MCF 10A (cell line): ENCODE measurements at regions not wholly inside any gene's neighbourhood (a gene's known extent, or its start where the extent isn't known, plus 50 kb on each side); places are given as distances from the start of the nearest gene placed in this dataset.

Source experiments
- BruUV-seq: library from RNA; stranded (reverse); fragments of 400-500 nt; replicated peaks from 2 replicates; lab custom pipeline; 2021; lab: Mats Ljungman, UMichigan
- CTCF ChIA-PET: fragments of 300-600 bp; sonication (Branson Sonifier 250); formaldehyde crosslinking; extraction: SDS; loops from one replicate; lab custom pipeline; 2021; ENCODE audit warnings: antibody characterized with exemption, inconsistent platforms; lab: Yijun Ruan, JAX
- POLR2A ChIA-PET: fragments of 300-600, 350-650 bp; sonication (Branson Sonifier 250); formaldehyde crosslinking; extraction: SDS; loops from one replicate; lab custom pipeline; 2020; ENCODE audit warnings: antibody characterized with exemption, inconsistent platforms; lab: Yijun Ruan, JAX
- DNase-seq: peaks from one replicate; pipeline ENCODE4 v3.0.0-alpha.2; 2018; ENCODE audit not compliant: unreplicated experiment
- H3K27ac Mint-ChIP-seq: one replicate; pipeline ENCODE4 v1.8.0; 2022; ENCODE audit warnings: mild to moderate bottlenecking, low read depth, mixed read lengths; ENCODE audit not compliant: unreplicated experiment
- H3K27me3 Mint-ChIP-seq: one replicate; pipeline ENCODE4 v1.8.0; 2022; ENCODE audit warnings: mixed read lengths; ENCODE audit not compliant: insufficient read depth, unreplicated experiment
- H3K36me3 Mint-ChIP-seq: one replicate; pipeline ENCODE4 v1.8.0; 2022; ENCODE audit warnings: mild to moderate bottlenecking, moderate library complexity, mixed read lengths; ENCODE audit not compliant: insufficient read depth, unreplicated experiment
- H3K4me1 Mint-ChIP-seq: one replicate; pipeline ENCODE4 v1.8.0; 2022; ENCODE audit warnings: mixed read lengths; ENCODE audit not compliant: insufficient read depth, unreplicated experiment
- H3K4me3 Mint-ChIP-seq: one replicate; pipeline ENCODE4 v1.8.0; 2022; ENCODE audit warnings: mild to moderate bottlenecking, moderate library complexity, mixed read lengths; ENCODE audit not compliant: unreplicated experiment
- H3K9me3 Mint-ChIP-seq: one replicate; pipeline ENCODE4 v1.8.0; 2022; ENCODE audit warnings: mixed read lengths; ENCODE audit not compliant: unreplicated experiment
- intact Hi-C: fragments of 100-400 bp; cut with micrococcal nuclease; formaldehyde crosslinking; loops from 2 replicates; pipeline ENCODE4 v1.14.1; 2022
- TF ChIP-seq, protein P1 (sequence below): fragments of 200-600 bp; IDR thresholded peaks from one replicate; pipeline ENCODE4 v1.8.0; 2022; ENCODE audit warnings: antibody characterized with exemption, mild to moderate bottlenecking; ENCODE audit not compliant: unreplicated experiment

GRCh38 chr12:32048791-32049190, 57.9 kb upstream of the BICD1 start:
- Mint-ChIP-seq H3K36me3 (no peaks in the 10 kb centered on the region), H3K4me1 (peaks cover 7% of the 10 kb centered on the region), H3K27ac (no peak overlapping the region), H3K27me3 (no peaks in the 10 kb centered on the region), H3K9me3 (peaks cover 7% of the 10 kb centered on the region), H3K4me3 (no peak overlapping the region)
- no TSS peak for BruUV-seq
- ChIA-PET CTCF (interaction anchor here (0.5 to 2.1 kb wide), 2 partner anchors 9 to 12 kb away, joined by 3 to 8 read pairs; no protein-coding TSS in a partner anchor), POLR2A (no interaction called here)
- TF ChIP-seq, protein P1, sequence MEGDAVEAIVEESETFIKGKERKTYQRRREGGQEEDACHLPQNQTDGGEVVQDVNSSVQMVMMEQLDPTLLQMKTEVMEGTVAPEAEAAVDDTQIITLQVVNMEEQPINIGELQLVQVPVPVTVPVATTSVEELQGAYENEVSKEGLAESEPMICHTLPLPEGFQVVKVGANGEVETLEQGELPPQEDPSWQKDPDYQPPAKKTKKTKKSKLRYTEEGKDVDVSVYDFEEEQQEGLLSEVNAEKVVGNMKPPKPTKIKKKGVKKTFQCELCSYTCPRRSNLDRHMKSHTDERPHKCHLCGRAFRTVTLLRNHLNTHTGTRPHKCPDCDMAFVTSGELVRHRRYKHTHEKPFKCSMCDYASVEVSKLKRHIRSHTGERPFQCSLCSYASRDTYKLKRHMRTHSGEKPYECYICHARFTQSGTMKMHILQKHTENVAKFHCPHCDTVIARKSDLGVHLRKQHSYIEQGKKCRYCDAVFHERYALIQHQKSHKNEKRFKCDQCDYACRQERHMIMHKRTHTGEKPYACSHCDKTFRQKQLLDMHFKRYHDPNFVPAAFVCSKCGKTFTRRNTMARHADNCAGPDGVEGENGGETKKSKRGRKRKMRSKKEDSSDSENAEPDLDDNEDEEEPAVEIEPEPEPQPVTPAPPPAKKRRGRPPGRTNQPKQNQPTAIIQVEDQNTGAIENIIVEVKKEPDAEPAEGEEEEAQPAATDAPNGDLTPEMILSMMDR: no peak
- intact Hi-C loops: no loop called here
- DNase-seq: no peak

GRCh38 chr12:32049956-32050355, 56.7 kb upstream of the BICD1 start:
- CTCF ChIA-PET: interaction anchor here (1.0 to 2.1 kb wide), 3 partner anchors 11 to 272 kb away, joined by 4 to 8 read pairs (median 7); no protein-coding TSS in a partner anchor
- BruUV-seq: no TSS peak
- POLR2A ChIA-PET: interaction anchor here (1.1 kb wide), 1 partner anchor 10 kb away, joined by 5 read pairs; no protein-coding TSS in a partner anchor
- intact Hi-C loops: loop anchor here (2.0 to 10.0 kb wide), 2 partner anchors 91 to 395 kb away; partner anchors contain the start of genes ETFBKMT and RESF1
- H3K27me3 Mint-ChIP-seq: no peaks in the 10 kb centered on the region
- H3K4me3 Mint-ChIP-seq: no peak overlapping the region
- no peak for DNase-seq
- H3K4me1 Mint-ChIP-seq: peaks cover 7% of the 10 kb centered on the region
- no peak overlapping the region for H3K27ac Mint-ChIP-seq
- TF ChIP-seq, protein P1: no peak
- peaks cover 6% of the 10 kb centered on the region for H3K9me3 Mint-ChIP-seq
- H3K36me3 Mint-ChIP-seq: no peaks in the 10 kb centered on the region

DNA sequence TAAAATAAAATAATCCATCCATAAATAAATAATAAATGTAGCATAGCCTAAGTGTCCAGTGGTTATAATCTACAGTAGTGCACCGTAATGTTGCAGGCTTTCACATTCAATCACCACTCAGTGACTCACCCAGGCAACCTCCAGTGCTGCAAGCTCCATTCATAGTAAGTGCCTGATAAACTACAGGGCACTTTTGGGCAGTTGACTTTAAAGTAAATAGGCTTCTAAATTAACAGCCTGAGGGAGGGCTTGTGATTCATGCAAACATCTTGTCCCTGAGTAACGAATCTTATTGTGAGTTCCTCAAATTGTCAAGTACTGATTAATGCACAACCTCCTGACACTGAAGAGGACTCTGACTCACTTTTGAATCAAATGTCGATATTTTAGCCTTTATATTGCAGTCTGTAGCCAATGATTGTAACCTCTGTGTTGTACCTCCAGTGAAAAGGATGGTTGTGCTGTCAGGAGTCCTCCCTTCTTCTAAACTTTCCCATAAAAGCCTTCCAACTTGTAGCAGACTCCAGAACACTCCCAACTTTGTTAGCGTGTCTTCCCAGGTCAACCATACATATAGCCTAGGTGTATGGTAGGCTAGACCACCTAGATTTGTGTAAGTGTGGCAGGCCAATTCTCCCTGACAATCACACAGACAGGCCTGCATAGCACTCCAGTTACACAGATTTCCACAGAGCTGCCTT, 55.0 kb upstream of the BICD1 start:
- no TSS peak for BruUV-seq
- DNase-seq: peak; percentile 92
- TF ChIP-seq, protein P1: no peak
- H3K27ac Mint-ChIP-seq: peak overlapping the region; percentile 47
- peaks cover 7% of the 10 kb centered on the region for H3K4me1 Mint-ChIP-seq
- intact Hi-C loops: loop anchor here (2.0 to 10.0 kb wide), 2 partner anchors 93 to 397 kb away; partner anchors contain the start of genes ETFBKMT and RESF1
- no peaks in the 10 kb centered on the region for H3K36me3 Mint-ChIP-seq
- H3K9me3 Mint-ChIP-seq: peaks cover 8% of the 10 kb centered on the region
- no peak overlapping the region for H3K4me3 Mint-ChIP-seq
- POLR2A ChIA-PET: interaction anchor here (0.7 to 1.6 kb wide), 6 partner anchors 32 to 319 kb away, joined by 3 to 7 read pairs (median 4); partner anchors contain the start of gene RESF1
- CTCF ChIA-PET: interaction anchor here (0.6 to 1.8 kb wide), 8 partner anchors 10 to 429 kb away, joined by 3 to 4 read pairs (median 4); no protein-coding TSS in a partner anchor
- H3K27me3 Mint-ChIP-seq: no peaks in the 10 kb centered on the region

GRCh38 chr12:32052212-32052713, 54.4 kb upstream of the BICD1 start:
- intact Hi-C loops: loop anchor here (10.0 kb wide), 1 partner anchor 397 kb away; the partner anchor contains the start of gene ETFBKMT
- Mint-ChIP-seq H3K4me3 (no peak overlapping the region), H3K27ac (peak overlapping the region; percentile 47), H3K4me1 (peaks cover 7% of the 10 kb centered on the region), H3K9me3 (peaks cover 8% of the 10 kb centered on the region), H3K36me3 (no peaks in the 10 kb centered on the region), H3K27me3 (no peaks in the 10 kb centered on the region)
- ChIA-PET CTCF (interaction anchor here (0.5 to 1.8 kb wide), 6 partner anchors 10 to 673 kb away, joined by 3 to 10 read pairs (median 3); no protein-coding TSS in a partner anchor), POLR2A (interaction anchor here (0.8 to 1.6 kb wide), 3 partner anchors 32 to 320 kb away, joined by 3 to 7 read pairs (median 4); no protein-coding TSS in a partner anchor)
- BruUV-seq: no TSS peak
- TF ChIP-seq, protein P1: no peak
- DNase-seq: no peak
